Left ventricle myocardium inferior (tissue), 1 donor: ENCODE measurements at regions not wholly inside any gene's neighbourhood (a gene's known extent, or its start where the extent isn't known, plus 50 kb on each side); places are given as distances from the start of the nearest gene placed in this dataset.

Experiments used
- DNase-seq: peaks from one replicate; pipeline ENCODE4 v3.0.0-alpha.2; 2020
- H3K27ac ChIP-seq: fragments of 200-600 bp; replicated peaks from 2 replicates; pipeline ENCODE4 v1.8.0; 2021
- H3K27me3 ChIP-seq: fragments of 200-600 bp; 2 replicates; pipeline ENCODE4 v1.8.0; 2021; ENCODE audit warnings: low read depth
- H3K36me3 ChIP-seq: fragments of 200-600 bp; 2 replicates; pipeline ENCODE4 v1.8.0; 2021
- H3K4me1 ChIP-seq: fragments of 200-600 bp; 2 replicates; pipeline ENCODE4 v1.8.0; 2021
- H3K4me3 ChIP-seq: fragments of 200-600 bp; 2 replicates; pipeline ENCODE4 v1.8.0; 2021; ENCODE audit warnings: mild to moderate bottlenecking, moderate library complexity
- H3K9me3 ChIP-seq: fragments of 200-600 bp; replicated peaks from 2 replicates; pipeline ENCODE4 v1.8.0; 2021
- CTCF ChIP-seq: fragments of 200-600 bp; IDR thresholded peaks from 2 replicates; pipeline ENCODE4 v1.8.0; 2021; ENCODE audit warnings: antibody characterized with exemption, mild to moderate bottlenecking, borderline replicate concordance
- intact Hi-C: fragments of 100-400 bp; cut with micrococcal nuclease; formaldehyde crosslinking; loops from one replicate; pipeline ENCODE4 v1.11.0; 2022
- donor health status: DM: no; HTN: yes; CAD: no; lungs with severe emphysema.

- H3K4me3 ChIP-seq: no peak overlapping the region
- H3K9me3 ChIP-seq: peaks cover 5% of the 10 kb centered on the region
- H3K36me3 ChIP-seq: no peaks in the 10 kb centered on the region
- H3K27me3 ChIP-seq: peaks cover 30% of the 10 kb centered on the region
- no peak for TF ChIP-seq CTCF
- intact Hi-C loops: no loop called here
- no peaks in the 10 kb centered on the region for H3K4me1 ChIP-seq
- no peak for DNase-seq
- no peak overlapping the region for H3K27ac ChIP-seq
Measured at GRCh38 chr20:40925829-40926510, 102.7 kb upstream of the TOP1 start.

- Histone ChIP-seq H3K4me1 (no peaks in the 10 kb centered on the region), H3K36me3 (no peaks in the 10 kb centered on the region), H3K27ac (no peak overlapping the region), H3K27me3 (peaks cover 23% of the 10 kb centered on the region), H3K9me3 (no peaks in the 10 kb centered on the region), H3K4me3 (no peak overlapping the region)
- intact Hi-C loops: no loop called here
- no peak for TF ChIP-seq CTCF
- DNase-seq: no peak
Measured at GRCh38 chr20:40926928-40927327, 101.7 kb upstream of the TOP1 start.

GRCh38 chr20:40930561-40930960, 98.1 kb upstream of the TOP1 start:
- no peak overlapping the region for H3K27ac ChIP-seq
- DNase-seq: no peak
- no peaks in the 10 kb centered on the region for H3K9me3 ChIP-seq
- H3K4me3 ChIP-seq: no peak overlapping the region
- H3K4me1 ChIP-seq: no peaks in the 10 kb centered on the region
- no peaks in the 10 kb centered on the region for H3K36me3 ChIP-seq
- H3K27me3 ChIP-seq: peaks cover 20% of the 10 kb centered on the region
- intact Hi-C loops: no loop called here
- TF ChIP-seq CTCF: no peak

GRCh38 chr20:40931410-40932044, 97.1 kb upstream of the TOP1 start:
- no peak overlapping the region for H3K27ac ChIP-seq
- no peak for DNase-seq
- H3K4me1 ChIP-seq: no peaks in the 10 kb centered on the region
- intact Hi-C loops: no loop called here
- no peak for TF ChIP-seq CTCF
- no peak overlapping the region for H3K4me3 ChIP-seq
- H3K36me3 ChIP-seq: no peaks in the 10 kb centered on the region
- H3K27me3 ChIP-seq: peaks cover 17% of the 10 kb centered on the region
- H3K9me3 ChIP-seq: no peaks in the 10 kb centered on the region

- intact Hi-C loops: no loop called here
- Histone ChIP-seq H3K4me1 (no peaks in the 10 kb centered on the region), H3K9me3 (no peaks in the 10 kb centered on the region), H3K27ac (no peak overlapping the region), H3K4me3 (no peak overlapping the region), H3K36me3 (no peaks in the 10 kb centered on the region), H3K27me3 (peaks cover 17% of the 10 kb centered on the region)
- TF ChIP-seq CTCF: no peak
- DNase-seq: no peak
Measured at GRCh38 chr20:40932436-40932835, 96.2 kb upstream of the TOP1 start.
